ENCODE measurements at regions not wholly inside any gene's neighbourhood (a gene's known extent, or its start where the extent isn't known, plus 50 kb on each side); places are given as distances from the start of the nearest gene placed in this dataset.

GRCh38 chr16:66204756-66205155, 161.7 kb upstream of the CDH5 start:
- TF ChIP-seq POLR2A (IDR thresholded peaks at IDR 0.05) = no peak
- TF ChIP-seq CTCF (IDR thresholded peaks at IDR 0.05) = no peak
